SKM-1 treated with dmso at 0.1 percent for 144 hours (cell line): ENCODE measurements at regions not wholly inside any gene's neighbourhood (a gene's known extent, or its start where the extent isn't known, plus 50 kb on each side); places are given as distances from the start of the nearest gene placed in this dataset.

ENCODE experiments used
- DNase-seq: peaks from one replicate; lab custom pipeline; 2025; ENCODE audit not compliant: unreplicated experiment; lab: John Stamatoyannopoulos, UW

- DNase-seq = no peak
These were observed 834.6 kb downstream of the TBC1D22A start for GRCh38 chr22:47597041-47597440.

GRCh38 chr22:47596176-47596690 is 833.8 kb downstream of the TBC1D22A start:
- DNase-seq = no peak

GRCh38 chr22:47594836-47595521 is 832.5 kb downstream of the TBC1D22A start:
- no peak for DNase-seq

GRCh38 chr22:47593911-47594311 is 831.5 kb downstream of the TBC1D22A start:
- DNase-seq = no peak

GRCh38 chr22:47593291-47593690 is 830.8 kb downstream of the TBC1D22A start:
- DNase-seq = no peak

- DNase-seq = no peak
These were observed 830.3 kb downstream of the TBC1D22A start for GRCh38 chr22:47592791-47593190.

GRCh38 chr22:47591709-47592108 is 829.3 kb downstream of the TBC1D22A start:
- DNase-seq = no peak

GRCh38 chr22:47591016-47591415 is 828.6 kb downstream of the TBC1D22A start:
- no peak for DNase-seq

GRCh38 chr22:47589271-47590250 is 827.1 kb downstream of the TBC1D22A start:
- DNase-seq = no peak

- DNase-seq = no peak
These were observed 826.1 kb downstream of the TBC1D22A start for GRCh38 chr22:47588578-47588960.

- DNase-seq = no peak
These were observed 825.6 kb downstream of the TBC1D22A start for GRCh38 chr22:47587861-47588577.

GRCh38 chr22:47587361-47587760 is 824.9 kb downstream of the TBC1D22A start:
- DNase-seq = no peak

- no peak for DNase-seq
These were observed 824.5 kb downstream of the TBC1D22A start for GRCh38 chr22:47586946-47587345.

- no peak for DNase-seq
These were observed 823.6 kb downstream of the TBC1D22A start for GRCh38 chr22:47586038-47586437.

GRCh38 chr22:47583959-47584562 is 821.6 kb downstream of the TBC1D22A start:
- no peak for DNase-seq

GRCh38 chr22:47582067-47582466 is 819.6 kb downstream of the TBC1D22A start:
- DNase-seq = no peak

- no peak for DNase-seq
These were observed 817.7 kb downstream of the TBC1D22A start for GRCh38 chr22:47580121-47580520.

- no peak for DNase-seq
These were observed 814.5 kb downstream of the TBC1D22A start for GRCh38 chr22:47576908-47577307.

- no peak for DNase-seq
These were observed 812.8 kb downstream of the TBC1D22A start for GRCh38 chr22:47575291-47575690.

- DNase-seq = no peak
These were observed 812.1 kb downstream of the TBC1D22A start for GRCh38 chr22:47574556-47574955.

GRCh38 chr22:47573141-47573540 is 810.7 kb downstream of the TBC1D22A start:
- no peak for DNase-seq
